ENCODE measurements at regions not wholly inside any gene's neighbourhood (a gene's known extent, or its start where the extent isn't known, plus 50 kb on each side); places are given as distances from the start of the nearest gene placed in this dataset.
A peak's percentile ranks its signal among the peaks of the same experiment; 100 is the strongest.
"Not testable (repeated sequence)": the region's sequence is repeated elsewhere in the genome, so short reads cannot be mapped to it uniquely, and the experiment has no call there.

GRCh38 chr2:128510701-128511397, 192.2 kb upstream of the HS6ST1 start:
- no peak for DNase-seq (ENCODE audit: low read depth)

DNA sequence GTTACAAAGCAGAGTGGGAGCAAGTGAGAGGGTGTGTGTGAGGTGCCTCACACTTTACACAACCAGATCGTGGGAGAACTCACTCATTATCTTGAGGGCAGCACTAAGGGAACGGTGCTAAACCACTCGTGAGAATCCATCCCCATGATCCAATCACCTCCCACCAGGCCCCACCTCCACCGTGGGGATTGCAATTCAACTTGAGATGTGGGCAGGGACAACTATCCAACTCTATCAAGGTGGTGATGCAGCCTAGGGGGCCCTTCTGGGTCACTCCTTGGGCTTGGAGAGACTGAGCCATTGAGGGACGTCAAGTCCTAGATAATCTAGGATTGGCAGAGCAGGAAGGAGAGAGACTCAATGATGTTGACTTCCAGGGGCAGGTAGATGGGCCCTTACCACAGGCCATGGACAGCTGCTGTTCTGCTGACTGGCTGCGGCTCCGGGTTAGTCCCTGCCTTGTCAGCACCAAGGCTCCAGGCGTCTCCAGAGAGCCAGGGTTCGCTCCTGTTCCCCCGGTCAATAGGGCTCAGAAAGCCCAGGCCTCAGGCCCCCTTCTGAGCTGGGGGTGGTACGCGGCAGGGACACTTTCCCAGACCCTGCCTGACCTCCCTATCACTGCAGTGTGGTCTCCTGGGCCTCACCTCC, 193.2 kb upstream of the HS6ST1 start:
- no peak for DNase-seq (ENCODE audit: low read depth)

GRCh38 chr2:128512379-128513115, 193.9 kb upstream of the HS6ST1 start:
- no peak for DNase-seq (ENCODE audit: low read depth)

DNA sequence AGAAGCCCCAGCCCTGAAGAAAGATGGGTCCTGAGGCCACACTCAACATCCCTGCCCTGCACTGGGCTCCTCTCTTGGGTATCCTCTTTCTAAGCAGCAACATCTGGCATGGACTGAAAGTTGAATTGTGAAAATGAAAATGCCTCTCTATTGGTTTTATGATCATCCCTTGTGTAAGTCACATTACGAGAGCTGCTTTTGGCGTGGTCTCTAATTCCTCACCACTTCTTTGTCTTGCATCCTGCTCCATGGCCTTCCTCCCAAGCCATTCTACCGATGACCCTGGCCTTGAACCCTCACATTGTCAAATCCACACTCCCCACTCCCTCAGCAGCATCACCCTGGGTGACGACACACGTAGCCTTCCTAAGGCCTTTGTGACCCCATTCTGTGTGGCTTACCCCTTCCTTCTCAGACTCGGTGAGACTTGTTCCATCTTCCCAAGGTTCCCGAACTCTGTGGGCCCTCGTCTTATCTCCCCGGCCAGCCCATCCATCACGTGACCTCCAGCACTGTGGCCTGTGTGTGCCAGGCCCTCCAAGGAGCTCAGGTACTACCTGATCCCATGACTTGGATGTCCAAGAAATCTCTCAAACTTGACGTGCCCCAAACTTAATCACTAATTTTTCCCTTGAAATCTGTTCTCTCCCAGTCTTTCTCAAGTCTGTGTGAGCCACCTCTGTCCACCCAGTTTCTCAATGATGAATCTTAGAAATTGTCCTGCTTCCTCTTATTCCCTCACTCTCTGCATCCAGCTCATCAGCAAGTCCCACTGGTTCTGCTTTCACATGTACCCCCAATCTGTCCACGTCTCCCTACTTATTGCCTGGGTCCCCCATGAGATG, 194.7 kb upstream of the HS6ST1 start:
- DNase-seq (ENCODE audit: low read depth): no peak

DNA sequence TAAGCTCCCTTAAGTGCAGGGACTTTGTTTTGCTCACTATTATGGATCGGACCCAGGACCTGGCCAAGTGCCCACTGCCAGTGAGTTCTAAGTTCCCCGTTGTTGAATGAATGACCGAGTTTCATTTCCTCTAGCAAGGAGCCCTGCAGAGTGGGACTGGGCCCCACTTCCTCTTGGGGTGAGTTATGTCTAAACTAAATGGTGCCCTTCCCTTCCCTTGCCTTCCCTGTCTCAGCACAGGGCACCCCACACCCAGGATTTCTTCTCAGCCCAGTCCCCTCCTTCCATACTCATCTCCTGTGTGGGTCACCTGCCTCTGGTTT, 195.3 kb upstream of the HS6ST1 start:
- no peak for DNase-seq (ENCODE audit: low read depth)

DNA sequence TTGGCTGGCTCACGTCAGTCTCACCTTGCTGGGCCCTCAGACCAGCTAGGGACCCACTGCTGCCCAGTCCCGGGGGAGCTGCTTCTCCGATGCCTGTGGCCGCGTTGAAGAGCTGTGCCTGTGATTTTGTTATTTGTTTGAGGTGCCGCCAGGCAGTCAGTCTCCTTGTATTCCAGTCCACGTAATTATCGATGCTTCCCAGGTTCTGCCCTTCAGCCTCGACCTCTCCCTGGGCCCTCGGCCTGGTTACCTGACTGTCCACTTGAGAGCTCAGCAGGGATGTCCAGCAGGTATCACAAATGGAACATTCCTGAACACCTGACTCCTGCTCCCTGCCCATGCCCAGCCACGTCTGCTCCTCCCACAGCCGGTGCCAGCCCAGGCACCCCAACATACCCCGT, 195.9 kb upstream of the HS6ST1 start:
- no peak for DNase-seq (ENCODE audit: low read depth)

- DNase-seq (ENCODE audit: low read depth): no peak
These were observed 198.3 kb upstream of the HS6ST1 start for GRCh38 chr2:128516938-128517337.

DNA sequence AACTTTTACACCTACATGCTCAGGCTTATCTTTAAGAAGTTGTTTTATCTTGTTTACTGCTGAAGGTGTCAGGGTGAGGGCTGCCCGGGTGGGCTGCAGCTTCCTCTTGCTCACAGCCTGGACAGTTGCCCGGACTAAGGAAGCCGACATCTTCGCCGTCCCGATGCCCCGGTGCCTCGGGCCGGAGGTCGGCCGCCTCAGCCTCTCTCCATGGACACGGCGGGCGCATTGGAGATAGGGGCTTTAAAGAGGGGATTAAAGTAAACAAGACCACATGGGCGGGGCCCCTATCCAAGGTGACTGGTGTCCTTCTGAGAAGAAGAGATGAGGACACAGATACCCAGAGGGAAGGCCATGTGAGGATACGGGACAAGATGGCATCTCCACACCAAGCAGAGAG, 200.4 kb upstream of the HS6ST1 start:
- not testable (repeated sequence) for DNase-seq (ENCODE audit: low read depth)

- no peak for DNase-seq (ENCODE audit: low read depth)
These were observed 201.0 kb upstream of the HS6ST1 start for GRCh38 chr2:128519517-128520215.

GRCh38 chr2:128520340-128520739, 201.7 kb upstream of the HS6ST1 start:
- no peak for DNase-seq (ENCODE audit: low read depth)

GRCh38 chr2:128520791-128521190, 202.1 kb upstream of the HS6ST1 start:
- DNase-seq (ENCODE audit: low read depth): peak; percentile 42

GRCh38 chr2:128521482-128521881, 202.8 kb upstream of the HS6ST1 start:
- DNase-seq (ENCODE audit: low read depth): no peak

DNA sequence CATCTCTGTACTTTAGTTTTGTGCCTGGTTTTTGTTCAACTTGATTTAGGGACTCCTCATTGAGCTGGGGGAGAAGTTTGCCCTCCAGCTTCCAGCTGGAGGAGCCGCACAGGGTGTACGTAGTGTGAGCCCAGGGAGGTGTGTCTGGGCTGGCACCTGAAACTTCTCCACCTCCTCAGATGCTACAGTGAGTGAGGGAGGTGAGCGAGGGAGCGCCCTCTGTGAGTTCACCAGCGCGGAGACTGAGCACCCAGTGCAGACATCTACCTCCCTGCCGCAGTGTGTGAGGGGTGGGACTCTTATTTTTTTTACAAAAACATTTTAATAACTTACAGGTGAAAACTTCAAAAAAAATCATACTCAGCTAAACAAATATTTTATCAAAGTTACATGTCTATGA, 204.2 kb upstream of the HS6ST1 start:
- DNase-seq (ENCODE audit: low read depth): no peak

GRCh38 chr2:128523457-128523856, 204.8 kb upstream of the HS6ST1 start:
- no peak for DNase-seq (ENCODE audit: low read depth)

DNA sequence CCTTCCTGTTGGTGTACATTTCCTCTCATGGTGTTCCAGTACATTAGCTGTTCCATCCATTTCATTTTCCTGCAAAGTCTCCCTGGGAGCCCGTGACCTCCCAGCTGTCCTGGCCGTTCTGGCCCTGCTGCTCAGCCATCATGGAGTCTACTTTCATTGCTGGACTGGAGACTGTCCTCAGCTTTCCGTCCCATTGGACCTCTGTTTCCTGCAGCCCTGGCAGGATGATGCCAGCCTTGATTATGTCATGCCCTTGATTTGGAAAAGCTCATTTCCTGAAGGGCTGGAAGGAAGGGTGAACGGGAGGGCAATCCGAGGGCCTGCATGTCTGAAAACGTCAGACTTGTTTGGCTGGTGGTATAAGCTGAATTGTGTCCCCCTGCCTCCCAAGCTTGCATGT, 205.5 kb upstream of the HS6ST1 start:
- no peak for DNase-seq (ENCODE audit: low read depth)

GRCh38 chr2:128525653-128526052, 207.0 kb upstream of the HS6ST1 start:
- no peak for DNase-seq (ENCODE audit: low read depth)

GRCh38 chr2:128526455-128526976, 207.8 kb upstream of the HS6ST1 start:
- DNase-seq (ENCODE audit: low read depth): no peak

DNA sequence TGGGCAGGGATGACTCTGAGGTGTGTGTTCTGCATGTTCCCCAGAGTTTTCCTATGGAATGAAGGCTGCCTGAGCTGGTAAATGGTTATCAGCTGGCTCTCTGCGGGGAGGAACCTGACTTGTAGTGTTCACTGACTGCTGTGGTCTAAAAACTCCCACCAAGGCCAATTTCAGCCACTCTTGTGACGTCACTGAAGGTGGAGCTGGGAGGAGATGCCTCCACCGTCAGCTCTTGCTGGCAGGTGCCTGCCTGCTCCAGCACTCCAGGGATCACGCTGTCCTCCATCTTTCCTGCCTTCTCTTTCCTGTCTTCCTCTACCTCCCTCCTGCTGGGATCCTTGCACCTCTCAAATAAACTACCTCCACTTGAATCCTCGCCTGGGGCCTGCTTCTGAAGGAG, 209.5 kb upstream of the HS6ST1 start:
- no peak for DNase-seq (ENCODE audit: low read depth)

- DNase-seq (ENCODE audit: low read depth): no peak
These were observed 211.4 kb upstream of the HS6ST1 start for GRCh38 chr2:128530025-128530573.

GRCh38 chr2:128531856-128532255, 213.2 kb upstream of the HS6ST1 start:
- no peak for DNase-seq (ENCODE audit: low read depth)

GRCh38 chr2:128533101-128533500, 214.4 kb upstream of the HS6ST1 start:
- no peak for DNase-seq (ENCODE audit: low read depth)
